Chondrocyte (in vitro differentiated cells): ENCODE measurements at regions not wholly inside any gene's neighbourhood (a gene's known extent, or its start where the extent isn't known, plus 50 kb on each side); places are given as distances from the start of the nearest gene placed in this dataset.

Experiments used
- DNase-seq: peaks from one replicate; pipeline ENCODE4 v3.0.0; 2021; ENCODE audit warnings: mixed read lengths, low spot score
- H3K27ac Mint-ChIP-seq: one replicate; pipeline ENCODE4 v1.8.0; 2021; ENCODE audit warnings: mild to moderate bottlenecking, moderate library complexity, mixed read lengths; ENCODE audit not compliant: unreplicated experiment
- H3K27me3 Mint-ChIP-seq: 2 replicates; pipeline ENCODE4 v1.8.0; 2021; ENCODE audit warnings: low read depth, mixed read lengths
- H3K36me3 Mint-ChIP-seq: 2 replicates; pipeline ENCODE4 v1.8.0; 2021; ENCODE audit warnings: low read depth, mixed read lengths
- H3K4me1 Mint-ChIP-seq: 2 replicates; pipeline ENCODE4 v1.8.0; 2021; ENCODE audit warnings: low read depth, mild to moderate bottlenecking, mixed read lengths
- H3K4me3 Mint-ChIP-seq: one replicate; pipeline ENCODE4 v1.8.0; 2021; ENCODE audit warnings: mild to moderate bottlenecking, moderate library complexity, mixed read lengths; ENCODE audit not compliant: unreplicated experiment
- H3K9me3 Mint-ChIP-seq: 2 replicates; pipeline ENCODE4 v1.8.0; 2021; ENCODE audit warnings: low read depth, mixed read lengths
- TF ChIP-seq, protein P1 (sequence below): fragments of 200-600 bp; sonication (generic); IDR thresholded peaks from 2 replicates; pipeline ENCODE4 v1.5.0; 2021; ENCODE audit warnings: antibody characterized with exemption, mild to moderate bottlenecking, moderate library complexity

DNA sequence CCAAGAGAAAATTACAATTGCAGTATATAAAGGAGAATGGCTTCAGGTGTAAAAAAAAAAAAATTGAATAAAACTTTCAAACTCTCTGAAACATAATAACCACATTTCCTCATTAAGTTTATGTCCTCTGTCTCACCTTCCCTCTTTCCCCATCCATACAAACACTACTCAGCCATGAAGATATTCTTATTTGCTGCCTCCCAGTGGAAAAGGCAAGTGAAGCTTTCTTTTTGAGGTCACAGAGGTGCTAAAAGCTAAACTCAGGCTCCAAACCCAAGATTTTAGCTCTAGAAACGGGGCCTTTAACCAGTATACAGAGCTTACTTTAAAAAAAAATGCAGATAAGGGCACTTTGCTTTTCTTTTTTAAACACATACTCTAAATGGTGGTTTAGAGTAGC, 1568.5 kb downstream of the FAM181B start:
- Mint-ChIP-seq H3K4me3 (no peak overlapping the region), H3K36me3 (no peaks in the 10 kb centered on the region), H3K9me3 (no peaks in the 10 kb centered on the region), H3K4me1 (no peaks in the 10 kb centered on the region), H3K27me3 (peaks cover 4% of the 10 kb centered on the region), H3K27ac (no peak overlapping the region)
- TF ChIP-seq, protein P1, sequence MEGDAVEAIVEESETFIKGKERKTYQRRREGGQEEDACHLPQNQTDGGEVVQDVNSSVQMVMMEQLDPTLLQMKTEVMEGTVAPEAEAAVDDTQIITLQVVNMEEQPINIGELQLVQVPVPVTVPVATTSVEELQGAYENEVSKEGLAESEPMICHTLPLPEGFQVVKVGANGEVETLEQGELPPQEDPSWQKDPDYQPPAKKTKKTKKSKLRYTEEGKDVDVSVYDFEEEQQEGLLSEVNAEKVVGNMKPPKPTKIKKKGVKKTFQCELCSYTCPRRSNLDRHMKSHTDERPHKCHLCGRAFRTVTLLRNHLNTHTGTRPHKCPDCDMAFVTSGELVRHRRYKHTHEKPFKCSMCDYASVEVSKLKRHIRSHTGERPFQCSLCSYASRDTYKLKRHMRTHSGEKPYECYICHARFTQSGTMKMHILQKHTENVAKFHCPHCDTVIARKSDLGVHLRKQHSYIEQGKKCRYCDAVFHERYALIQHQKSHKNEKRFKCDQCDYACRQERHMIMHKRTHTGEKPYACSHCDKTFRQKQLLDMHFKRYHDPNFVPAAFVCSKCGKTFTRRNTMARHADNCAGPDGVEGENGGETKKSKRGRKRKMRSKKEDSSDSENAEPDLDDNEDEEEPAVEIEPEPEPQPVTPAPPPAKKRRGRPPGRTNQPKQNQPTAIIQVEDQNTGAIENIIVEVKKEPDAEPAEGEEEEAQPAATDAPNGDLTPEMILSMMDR, result no peak
- DNase-seq, result no peak

DNA sequence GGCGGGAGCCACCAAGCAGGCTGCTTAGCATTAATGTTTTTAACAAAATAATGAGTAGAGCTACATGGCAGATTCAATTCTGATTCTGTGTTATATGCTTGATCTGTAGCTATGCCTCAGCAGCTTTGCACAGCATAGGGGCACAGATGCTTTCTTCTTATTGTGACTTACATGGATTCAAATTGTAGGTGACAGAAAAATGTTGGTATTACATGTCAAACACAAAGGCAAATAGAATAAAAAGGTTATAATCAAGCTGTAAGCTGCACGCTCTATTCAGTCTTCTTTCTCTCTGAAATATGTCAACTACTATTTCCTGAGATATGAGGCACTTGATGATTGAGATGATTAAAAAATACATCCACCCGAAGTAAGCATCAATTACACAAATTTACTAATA, 1573.8 kb downstream of the FAM181B start:
- no peaks in the 10 kb centered on the region for H3K9me3 Mint-ChIP-seq
- TF ChIP-seq, protein P1, result no peak
- peaks cover 4% of the 10 kb centered on the region for H3K27me3 Mint-ChIP-seq
- H3K4me3 Mint-ChIP-seq, result no peak overlapping the region
- H3K4me1 Mint-ChIP-seq, result no peaks in the 10 kb centered on the region
- DNase-seq, result no peak
- H3K36me3 Mint-ChIP-seq, result no peaks in the 10 kb centered on the region
- H3K27ac Mint-ChIP-seq, result no peak overlapping the region

DNA sequence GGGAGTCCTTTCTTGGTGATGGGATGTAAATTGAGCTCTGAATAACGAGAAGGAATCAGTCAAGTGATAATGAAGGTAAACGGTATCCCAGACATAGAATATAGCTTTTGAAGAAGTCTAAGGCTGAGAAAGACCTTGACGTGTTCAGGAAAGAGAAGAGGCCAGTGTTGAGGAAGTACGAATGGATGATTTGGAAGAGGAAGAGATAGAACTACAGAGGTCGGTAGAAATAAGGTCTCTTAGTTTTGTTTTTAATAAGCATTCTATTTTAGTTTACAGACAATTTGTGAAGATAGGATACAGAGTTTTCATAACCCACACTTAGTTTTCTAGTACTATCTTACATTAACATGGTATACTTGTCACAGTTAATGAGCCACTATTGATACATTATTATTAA, 1598.1 kb downstream of the FAM181B start:
- no peak for DNase-seq
- Mint-ChIP-seq H3K36me3 (no peaks in the 10 kb centered on the region), H3K27me3 (peaks cover 5% of the 10 kb centered on the region), H3K4me1 (no peaks in the 10 kb centered on the region), H3K4me3 (no peak overlapping the region), H3K9me3 (no peaks in the 10 kb centered on the region), H3K27ac (no peak overlapping the region)
- TF ChIP-seq, protein P1, result no peak

DNA sequence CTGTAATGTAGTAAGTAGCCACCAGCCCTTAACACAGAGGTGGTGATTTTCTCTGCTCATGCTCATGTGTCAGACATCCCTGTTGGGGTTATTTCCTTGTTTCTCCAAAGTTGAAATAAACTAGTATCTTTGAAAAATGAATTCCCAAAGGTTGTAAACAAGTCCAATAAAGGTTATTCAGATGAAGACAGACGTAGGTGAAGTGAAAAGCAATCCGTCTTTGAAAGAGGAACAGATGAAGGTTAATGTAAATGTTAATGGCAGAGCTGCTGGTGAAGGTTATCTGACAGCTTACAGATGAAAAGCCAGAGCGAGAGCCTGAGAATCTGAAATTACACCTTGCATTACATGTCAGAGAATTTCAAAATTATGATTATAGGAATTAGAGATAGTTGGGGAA, 1604.0 kb downstream of the FAM181B start:
- Mint-ChIP-seq H3K4me1 (no peaks in the 10 kb centered on the region), H3K9me3 (peaks cover 4% of the 10 kb centered on the region), H3K4me3 (no peak overlapping the region), H3K27ac (no peak overlapping the region), H3K27me3 (peaks cover 2% of the 10 kb centered on the region), H3K36me3 (no peaks in the 10 kb centered on the region)
- DNase-seq, result no peak
- TF ChIP-seq, protein P1, result no peak

DNA sequence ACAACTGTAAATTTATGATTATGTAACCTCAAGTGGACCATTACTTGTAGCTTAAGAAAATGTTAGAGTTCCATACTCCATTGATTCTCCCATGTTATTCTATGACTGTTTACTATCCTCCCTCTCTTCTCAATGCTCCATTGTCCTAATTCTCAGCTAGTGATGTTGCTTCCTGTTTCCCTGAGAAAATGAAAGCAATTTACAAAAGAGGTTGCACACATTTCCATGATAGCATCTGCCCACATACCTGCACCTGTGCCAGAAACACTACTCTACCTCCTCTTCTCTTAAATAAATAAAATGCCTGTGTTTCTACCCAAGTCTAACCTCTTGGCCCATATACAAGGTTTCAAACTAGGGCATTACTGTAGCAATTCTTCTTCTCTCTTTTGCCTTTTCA, 1620.9 kb downstream of the FAM181B start:
- Mint-ChIP-seq H3K9me3 (no peaks in the 10 kb centered on the region), H3K27me3 (peaks cover 6% of the 10 kb centered on the region)

More for the DNA sequence above, 1620.9 kb downstream of the FAM181B start:
- TF ChIP-seq, protein P1, result no peak
- no peaks in the 10 kb centered on the region for H3K4me1 Mint-ChIP-seq
- no peak overlapping the region for H3K27ac Mint-ChIP-seq
- H3K36me3 Mint-ChIP-seq, result no peaks in the 10 kb centered on the region
- DNase-seq, result no peak
- no peak overlapping the region for H3K4me3 Mint-ChIP-seq
